HL-60 (cell line): ENCODE measurements at regions not wholly inside any gene's neighbourhood (a gene's known extent, or its start where the extent isn't known, plus 50 kb on each side); places are given as distances from the start of the nearest gene placed in this dataset.

ENCODE experiments used
- DNase-seq, 2 experiments: peaks; one replicate each; pipeline ENCODE4 v3.0.0-alpha.2; 2010 to 2020; ENCODE audit warnings: low read depth in 1 of 2, low spot score in 1 of 2
- H3K27ac ChIP-seq: fragments of 250-450 bp; sonication (Bioruptor Pico); replicated peaks from 2 replicates; pipeline ENCODE4 v1.5.1; 2020; ENCODE audit warnings: mild to moderate bottlenecking, moderate library complexity
- H3K27me3 ChIP-seq: fragments of 250-450 bp; sonication (Bioruptor Pico); 2 replicates; pipeline ENCODE4 v1.5.1; 2021; ENCODE audit warnings: mild to moderate bottlenecking, moderate library complexity; ENCODE audit not compliant: insufficient read depth, poor library complexity, severe bottlenecking
- H3K4me3 ChIP-seq: replicated peaks from 2 replicates; pipeline ENCODE4 v1.5.1; 2011; ENCODE audit warnings: mild to moderate bottlenecking, control low read depth, low read length; ENCODE audit not compliant: insufficient read depth
- CTCF ChIP-seq: IDR thresholded peaks from one replicate; pipeline ENCODE4 v1.5.1; 2011; ENCODE audit warnings: low read length, control low read depth, inconsistent platforms; ENCODE audit not compliant: insufficient read depth
- GABPA ChIP-seq: IDR thresholded peaks from 2 replicates; pipeline ENCODE4 v1.6.1; 2012; ENCODE audit warnings: low read depth
- POLR2AphosphoS5 ChIP-seq: IDR thresholded peaks from 2 replicates; pipeline ENCODE4 v1.6.1; 2012; ENCODE audit warnings: low read depth
- REST ChIP-seq: IDR thresholded peaks from 2 replicates; pipeline ENCODE4 v1.6.1; 2012; ENCODE audit warnings: low read depth; ENCODE audit not compliant: insufficient replicate concordance
- SPI1 ChIP-seq: IDR thresholded peaks from 2 replicates; pipeline ENCODE4 v1.6.1; 2012; ENCODE audit warnings: low read depth, mild to moderate bottlenecking, borderline replicate concordance

- Histone ChIP-seq H3K27me3 (no peaks in the 10 kb centered on the region), H3K4me3 (no peak overlapping the region), H3K27ac (no peak overlapping the region)
- no peak for TF ChIP-seq SPI1
- no peak for TF ChIP-seq POLR2AphosphoS5
- no peak for TF ChIP-seq GABPA
- TF ChIP-seq REST: no peak
- no peak for TF ChIP-seq CTCF
- DNase-seq: no peak
These were observed 151.4 kb upstream of the EEA1 start for GRCh38 chr12:93080452-93080851.

- Histone ChIP-seq H3K27me3 (no peaks in the 10 kb centered on the region), H3K4me3 (no peak overlapping the region), H3K27ac (no peak overlapping the region)
- TF ChIP-seq GABPA (no peak), POLR2AphosphoS5 (no peak), CTCF (no peak), REST (no peak), SPI1 (no peak)
- no peak for DNase-seq
These were observed 152.1 kb upstream of the EEA1 start for GRCh38 chr12:93080994-93081809.

GRCh38 chr12:93081810-93082165 lies 152.7 kb upstream of the EEA1 start:
- Histone ChIP-seq H3K27me3 (no peaks in the 10 kb centered on the region), H3K4me3 (no peak overlapping the region), H3K27ac (no peak overlapping the region)
- TF ChIP-seq POLR2AphosphoS5 (no peak), CTCF (no peak), GABPA (no peak), REST (no peak), SPI1 (no peak)
- DNase-seq: no peak
